SU-DHL-6 (cell line): ENCODE measurements at regions not wholly inside any gene's neighbourhood (a gene's known extent, or its start where the extent isn't known, plus 50 kb on each side); places are given as distances from the start of the nearest gene placed in this dataset.

ENCODE experiments used
- CTCF ChIP-seq: fragments of 200-600 bp; sonication (generic); IDR thresholded peaks from one replicate; pipeline ENCODE4 v1.5.1; 2017; ENCODE audit warnings: antibody characterized with exemption, mild to moderate bottlenecking, low read length, moderate library complexity; ENCODE audit not compliant: insufficient read depth, poor library complexity, severe bottlenecking
- EZH2phosphoT487 ChIP-seq: fragments of 200-600 bp; sonication (generic), shearing (Covaris generic); conservative IDR thresholded peaks from 2 replicates; pipeline ENCODE4 v1.6.1; 2018; ENCODE audit warnings: mild to moderate bottlenecking, antibody characterized with exemption, low read length, moderate library complexity, mixed read lengths

GRCh38 chr2:175326801-175327200 is 145.3 kb upstream of the ATP5MC3 start:
- TF ChIP-seq CTCF (no peak), EZH2phosphoT487 (no peak)
